ENCODE measurements at regions not wholly inside any gene's neighbourhood (a gene's known extent, or its start where the extent isn't known, plus 50 kb on each side); places are given as distances from the start of the nearest gene placed in this dataset.
"Not testable (repeated sequence)": the region's sequence is repeated elsewhere in the genome, so short reads cannot be mapped to it uniquely, and the experiment has no call there.

- H3K27ac ChIP-seq = no peak overlapping the region
- no peak for DNase-seq (ENCODE audit: low read depth, low spot score)
Observed at GRCh38 chr5:104367978-104368377, 805.4 kb upstream of the NUDT12 start.

DNA sequence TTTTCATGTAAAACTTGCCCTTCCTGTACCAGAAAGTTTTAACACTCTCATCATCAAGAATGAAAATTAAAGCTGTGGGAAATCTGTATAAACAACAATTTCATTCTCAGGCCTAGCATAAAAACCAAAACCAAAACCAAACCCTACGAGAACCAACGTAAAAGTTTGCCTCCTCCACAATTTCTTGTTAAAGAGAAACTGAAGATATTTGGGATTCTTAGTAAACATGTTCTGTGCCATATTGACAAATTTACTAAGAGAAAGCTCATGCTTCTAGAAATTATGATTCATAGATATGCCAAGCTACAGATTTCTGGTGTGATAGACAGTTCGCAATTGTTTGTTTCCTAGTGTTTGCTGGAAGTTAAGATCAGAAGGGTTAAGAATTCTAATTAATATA lies 801.0 kb upstream of the NUDT12 start:
- DNase-seq (ENCODE audit: low read depth, low spot score) = no peak
- H3K27ac ChIP-seq = no peak overlapping the region

DNA sequence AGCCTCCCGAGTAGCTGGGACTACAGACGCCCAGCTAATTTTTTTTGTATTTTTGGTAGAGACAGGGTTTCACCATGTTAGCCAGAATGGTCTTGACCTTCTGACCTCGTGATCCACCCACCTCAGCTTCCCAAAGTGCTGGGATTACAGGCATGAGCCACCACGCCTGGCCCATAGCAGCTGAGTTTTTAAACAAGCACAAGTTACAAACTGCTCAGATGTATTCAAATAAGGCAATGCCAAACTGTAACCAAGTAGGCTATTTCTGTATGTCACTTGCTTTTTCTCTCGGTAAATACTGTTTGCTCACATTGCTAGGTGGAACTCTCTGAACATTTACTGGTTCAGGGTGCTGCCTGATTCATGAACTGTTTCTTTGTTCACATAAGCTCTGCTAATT lies 799.3 kb upstream of the NUDT12 start:
- DNase-seq (ENCODE audit: low read depth, low spot score) = no peak
- H3K27ac ChIP-seq = no peak overlapping the region

GRCh38 chr5:104355350-104355749 lies 792.8 kb upstream of the NUDT12 start:
- DNase-seq (ENCODE audit: low read depth, low spot score) = no peak
- H3K27ac ChIP-seq = no peak overlapping the region

DNA sequence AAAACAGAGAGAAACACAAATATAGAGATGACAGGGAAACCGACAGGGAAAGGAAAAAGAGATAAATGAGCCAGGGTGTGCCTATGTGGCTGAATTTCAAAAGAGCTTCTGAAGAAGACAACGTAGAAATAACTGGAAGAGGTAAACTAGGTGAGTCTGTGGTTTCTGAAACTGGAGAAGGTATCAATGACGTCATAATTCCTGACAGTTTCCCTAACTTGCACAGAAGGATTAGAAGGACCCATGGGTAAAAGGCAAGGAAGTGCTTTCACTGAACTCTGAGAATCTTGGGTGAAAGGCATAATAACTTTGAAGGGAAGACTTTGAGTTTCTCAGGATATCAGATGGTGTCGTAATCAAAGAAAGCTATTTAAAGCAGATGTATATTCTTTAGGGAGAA lies 790.8 kb upstream of the NUDT12 start:
- DNase-seq (ENCODE audit: low read depth, low spot score) = no peak
- H3K27ac ChIP-seq = no peak overlapping the region

DNA sequence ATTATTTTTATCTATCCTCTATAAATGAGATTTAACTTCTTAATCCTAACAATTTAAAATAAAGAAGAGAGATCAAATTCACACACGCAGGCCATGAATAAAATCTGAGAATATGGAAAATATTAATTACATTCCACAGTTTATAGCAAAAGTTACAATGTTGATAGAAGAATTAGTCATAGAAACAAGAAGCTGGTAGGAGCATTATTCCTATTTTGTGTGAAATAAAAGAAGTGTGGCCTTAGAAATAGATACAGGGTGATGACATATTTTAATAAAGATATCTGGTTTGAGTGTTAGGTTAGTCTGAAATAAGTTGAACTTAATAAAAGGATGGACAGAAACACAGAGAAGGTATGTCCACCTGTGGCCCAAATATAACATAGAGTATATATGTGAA lies 790.4 kb upstream of the NUDT12 start:
- DNase-seq (ENCODE audit: low read depth, low spot score) = no peak
- no peak overlapping the region for H3K27ac ChIP-seq

GRCh38 chr5:104347119-104347708 lies 784.6 kb upstream of the NUDT12 start:
- no peak for DNase-seq (ENCODE audit: low read depth, low spot score)

GRCh38 chr5:104345222-104346016 lies 782.8 kb upstream of the NUDT12 start:
- no peak overlapping the region for H3K27ac ChIP-seq
- DNase-seq (ENCODE audit: low read depth, low spot score) = no peak

More at GRCh38 chr5:104347119-104347708, 784.6 kb upstream of the NUDT12 start:
- no peak overlapping the region for H3K27ac ChIP-seq

DNA sequence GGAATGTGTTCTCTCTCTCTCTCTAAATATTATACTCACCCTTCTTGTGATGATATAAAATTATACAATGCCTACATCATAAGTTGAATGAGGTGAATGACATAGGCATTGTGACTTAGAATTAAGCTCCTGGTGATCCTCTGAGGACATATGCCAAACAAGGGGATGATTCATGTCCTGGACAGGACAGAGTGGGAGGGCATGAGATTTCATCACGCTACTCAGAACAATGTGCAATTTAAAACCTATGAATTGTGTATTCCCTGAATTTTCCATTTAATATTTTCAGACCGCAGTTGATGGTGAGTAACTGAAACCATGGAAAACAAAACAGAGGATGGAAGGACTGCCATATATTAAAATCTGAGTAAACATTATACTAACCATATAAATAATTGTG lies 782.2 kb upstream of the NUDT12 start:
- DNase-seq (ENCODE audit: low read depth, low spot score) = no peak
- H3K27ac ChIP-seq = no peak overlapping the region

GRCh38 chr5:104327801-104328200 lies 765.2 kb upstream of the NUDT12 start:
- DNase-seq (ENCODE audit: low read depth, low spot score) = no peak
- H3K27ac ChIP-seq = no peak overlapping the region

GRCh38 chr5:104326966-104327365 lies 764.4 kb upstream of the NUDT12 start:
- H3K27ac ChIP-seq = no peak overlapping the region
- no peak for DNase-seq (ENCODE audit: low read depth, low spot score)

DNA sequence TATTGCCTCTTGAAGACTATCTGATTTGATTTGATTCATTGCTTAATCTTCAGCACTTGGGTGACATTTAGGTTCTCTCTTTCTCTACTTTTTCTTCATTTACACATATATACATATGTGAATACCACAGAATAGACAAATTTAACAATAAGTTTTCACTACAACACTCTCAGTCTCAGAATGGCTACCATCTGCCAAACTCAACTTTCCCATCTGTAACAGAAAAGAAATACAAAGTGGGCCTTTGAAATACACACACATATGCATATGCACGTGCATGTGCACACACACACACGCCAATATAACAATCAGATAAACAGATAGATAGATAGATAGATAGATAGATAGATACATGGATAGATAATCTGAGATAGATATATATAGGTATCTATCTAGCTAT lies 762.8 kb upstream of the NUDT12 start:
- no peak overlapping the region for H3K27ac ChIP-seq
- no peak for DNase-seq (ENCODE audit: low read depth, low spot score)

GRCh38 chr5:104316676-104317075 lies 754.1 kb upstream of the NUDT12 start:
- H3K27ac ChIP-seq = not testable (repeated sequence)
- DNase-seq (ENCODE audit: low read depth, low spot score) = peak; percentile 16

- DNase-seq (ENCODE audit: low read depth, low spot score) = no peak
- no peak overlapping the region for H3K27ac ChIP-seq
Observed at GRCh38 chr5:104312481-104312880, 749.9 kb upstream of the NUDT12 start.

GRCh38 chr5:104305602-104306001 lies 743.0 kb upstream of the NUDT12 start:
- no peak for DNase-seq (ENCODE audit: low read depth, low spot score)
- H3K27ac ChIP-seq = no peak overlapping the region

- no peak overlapping the region for H3K27ac ChIP-seq
- no peak for DNase-seq (ENCODE audit: low read depth, low spot score)
Observed at GRCh38 chr5:104299998-104300706, 737.6 kb upstream of the NUDT12 start.

DNA sequence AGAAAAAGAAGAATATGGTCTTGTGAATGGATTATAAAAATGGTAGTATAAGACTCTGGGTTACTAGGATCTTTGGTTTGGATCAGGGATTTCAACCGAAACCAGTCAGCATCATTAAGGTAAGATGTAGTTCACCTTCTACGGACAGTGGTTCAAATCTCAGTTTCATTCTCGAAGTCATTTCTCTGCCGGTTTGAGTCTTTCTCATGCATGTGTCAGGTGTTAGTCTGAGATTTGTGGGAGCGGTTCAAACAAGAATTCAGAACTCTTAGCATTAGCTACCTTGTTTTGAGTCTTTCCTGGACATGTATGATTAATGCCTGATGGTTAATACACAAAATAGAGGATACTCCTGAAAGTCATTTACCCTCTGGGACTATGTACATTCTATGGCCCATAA lies 735.9 kb upstream of the NUDT12 start:
- no peak for DNase-seq (ENCODE audit: low read depth, low spot score)
- no peak overlapping the region for H3K27ac ChIP-seq

- DNase-seq (ENCODE audit: low read depth, low spot score) = no peak
- H3K27ac ChIP-seq = no peak overlapping the region
Observed at GRCh38 chr5:104297076-104297475, 734.5 kb upstream of the NUDT12 start.

GRCh38 chr5:104295991-104296390 lies 733.4 kb upstream of the NUDT12 start:
- no peak overlapping the region for H3K27ac ChIP-seq
- DNase-seq (ENCODE audit: low read depth, low spot score) = no peak

DNA sequence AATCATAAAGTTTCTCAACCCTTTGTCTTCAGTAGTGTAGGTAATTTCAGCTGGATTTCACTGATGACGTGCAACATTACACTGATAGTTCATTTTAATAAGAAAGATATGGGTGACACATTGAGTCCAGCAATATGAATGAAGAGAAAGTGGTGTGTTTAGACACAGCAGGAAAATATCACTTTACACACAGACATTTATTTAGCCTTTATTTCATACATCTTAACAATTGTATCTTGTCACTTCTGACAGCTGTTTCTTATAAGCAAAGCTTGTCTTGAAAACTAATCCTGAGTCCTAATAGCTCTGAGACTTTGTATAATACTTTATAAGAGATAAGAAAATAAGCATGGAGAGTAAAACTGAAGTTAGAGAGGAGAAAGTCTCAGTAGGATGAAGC lies 720.5 kb upstream of the NUDT12 start:
- no peak overlapping the region for H3K27ac ChIP-seq
- DNase-seq (ENCODE audit: low read depth, low spot score) = no peak

DNA sequence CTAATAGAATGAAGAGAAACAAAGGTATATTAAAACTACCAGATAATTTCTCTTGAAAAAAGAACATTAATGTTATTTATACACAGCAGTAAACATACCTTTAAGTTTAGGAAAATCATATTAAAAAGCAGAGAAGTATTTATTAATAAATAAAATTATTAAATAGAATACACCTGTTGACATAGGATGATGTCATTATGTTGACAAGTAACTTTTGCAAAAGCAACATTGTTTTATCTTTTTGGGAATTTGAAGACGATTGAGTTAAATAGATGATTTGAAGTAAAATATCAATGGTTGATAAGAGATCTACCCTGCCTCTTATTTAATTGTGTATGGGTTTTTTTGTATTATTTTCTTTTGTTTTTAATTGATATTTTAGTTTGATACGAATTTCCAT lies 711.1 kb upstream of the NUDT12 start:
- DNase-seq (ENCODE audit: low read depth, low spot score) = no peak
- no peak overlapping the region for H3K27ac ChIP-seq
